GM21390 (cell line): ENCODE measurements at regions not wholly inside any gene's neighbourhood (a gene's known extent, or its start where the extent isn't known, plus 50 kb on each side); places are given as distances from the start of the nearest gene placed in this dataset.

Experiments used
- ATAC-seq: cut with Tn5 transposase; IDR thresholded peaks from one replicate; pipeline ENCODE4 v1.9.1; 2021; ENCODE audit not compliant: unreplicated experiment

DNA sequence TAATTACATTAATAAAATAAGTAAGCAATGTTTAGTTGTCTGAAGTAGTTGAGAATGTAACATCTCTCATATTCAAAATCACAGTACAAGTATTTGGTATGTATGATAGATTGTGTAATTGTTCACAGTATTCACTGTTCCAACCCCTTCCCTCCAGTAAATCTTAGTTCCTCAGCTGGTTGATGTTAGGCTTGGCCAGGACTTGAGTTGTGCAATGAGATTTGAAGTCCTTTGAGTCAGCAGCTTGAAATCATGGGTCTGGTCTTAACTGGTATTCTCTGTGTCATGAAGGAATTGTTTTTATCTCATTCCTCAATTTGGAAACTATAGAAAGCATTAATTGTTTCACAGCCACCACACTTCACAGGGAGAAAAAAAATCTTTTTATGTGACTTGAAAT, 477.1 kb downstream of the FSCB start:
- ATAC-seq: no peak

DNA sequence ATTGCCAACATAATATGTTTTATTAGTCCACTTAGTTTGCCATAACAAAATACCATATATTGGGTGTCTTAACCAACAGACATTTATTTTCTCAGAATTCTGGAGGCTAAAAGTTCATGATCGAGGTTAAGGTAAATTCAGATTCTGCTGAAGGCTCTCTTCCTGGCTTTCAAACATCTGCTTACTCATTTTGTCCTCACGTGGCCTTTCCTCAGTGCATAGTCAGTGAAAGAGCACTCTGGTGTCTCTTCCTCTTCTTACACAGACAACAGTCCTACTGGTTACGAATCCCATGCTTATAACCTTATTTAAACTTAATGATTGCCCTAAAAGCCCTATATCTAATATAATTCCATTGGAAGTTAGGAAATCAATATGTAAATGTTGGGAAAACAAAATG, 479.7 kb downstream of the FSCB start:
- ATAC-seq: no peak

DNA sequence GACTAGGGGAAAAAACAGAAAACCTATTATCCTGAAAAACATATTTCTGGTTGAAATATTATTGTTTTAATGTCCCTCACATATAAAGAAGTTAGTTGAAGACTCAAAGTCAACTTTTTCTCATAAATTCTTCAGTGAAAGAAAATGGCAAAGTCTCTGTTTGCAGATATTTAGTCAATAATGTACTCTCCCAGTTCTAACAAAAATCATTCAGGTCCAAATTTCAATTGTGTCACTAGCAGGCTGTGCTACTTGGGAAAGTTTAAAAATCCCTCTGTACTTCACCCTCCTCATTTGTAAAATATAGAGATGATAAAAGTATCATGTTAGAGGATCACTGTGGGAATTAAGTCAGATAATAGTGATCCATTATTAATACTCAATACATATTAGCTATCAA, 496.5 kb downstream of the FSCB start:
- ATAC-seq: no peak

DNA sequence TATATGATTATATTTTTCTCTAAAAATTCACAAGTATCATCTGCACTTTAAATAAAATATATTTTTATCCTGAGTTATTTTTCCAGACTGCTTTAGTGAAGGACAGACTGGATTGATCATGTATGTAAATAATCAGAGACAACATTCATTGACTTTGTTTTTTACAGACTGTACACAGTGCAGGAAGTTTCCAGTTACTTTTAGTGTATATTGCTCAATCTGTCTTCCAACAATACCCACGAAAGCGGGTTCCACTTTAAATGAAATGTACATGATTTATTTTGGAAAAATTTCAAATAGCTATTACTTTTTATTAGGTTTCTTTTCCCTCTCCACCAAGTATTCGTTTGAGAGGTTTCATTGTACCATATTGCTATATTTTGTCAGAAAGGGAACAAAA, 497.0 kb downstream of the FSCB start:
- no peak for ATAC-seq

DNA sequence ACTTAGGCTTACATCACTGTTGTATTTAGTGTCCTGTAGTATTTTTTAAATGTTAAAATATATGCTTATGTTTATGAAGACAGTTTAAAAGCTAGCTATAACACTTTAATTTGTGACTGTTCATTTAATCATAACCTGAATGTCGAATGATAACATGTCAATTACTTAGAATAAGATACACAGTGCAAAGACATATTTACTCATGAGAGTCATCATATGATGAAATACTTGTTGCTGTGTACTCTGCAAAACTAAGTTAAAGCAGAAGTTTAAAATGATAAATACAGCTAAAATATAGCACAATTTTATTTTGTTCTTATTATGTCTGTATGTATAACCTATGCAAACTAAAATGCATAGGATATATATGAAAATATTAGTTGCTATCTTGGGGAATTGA, 497.4 kb downstream of the FSCB start:
- no peak for ATAC-seq

DNA sequence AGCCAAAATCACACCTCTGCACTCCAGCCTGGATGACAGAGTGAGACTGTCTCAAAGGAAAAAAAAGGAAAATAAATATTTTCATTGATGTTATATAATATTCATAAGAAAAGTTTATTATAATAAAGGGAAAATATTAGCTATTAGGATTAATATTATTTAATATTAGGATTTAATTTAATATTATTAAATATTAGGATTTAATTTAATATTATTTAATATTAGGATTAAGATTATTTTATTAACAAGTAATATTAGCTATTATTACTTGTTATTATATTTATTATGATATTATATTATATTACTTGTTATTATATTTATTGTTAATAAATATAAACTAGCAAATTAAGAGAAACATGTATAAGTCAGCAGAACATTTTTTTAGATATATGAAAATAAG, 518.1 kb downstream of the FSCB start:
- ATAC-seq: no peak

DNA sequence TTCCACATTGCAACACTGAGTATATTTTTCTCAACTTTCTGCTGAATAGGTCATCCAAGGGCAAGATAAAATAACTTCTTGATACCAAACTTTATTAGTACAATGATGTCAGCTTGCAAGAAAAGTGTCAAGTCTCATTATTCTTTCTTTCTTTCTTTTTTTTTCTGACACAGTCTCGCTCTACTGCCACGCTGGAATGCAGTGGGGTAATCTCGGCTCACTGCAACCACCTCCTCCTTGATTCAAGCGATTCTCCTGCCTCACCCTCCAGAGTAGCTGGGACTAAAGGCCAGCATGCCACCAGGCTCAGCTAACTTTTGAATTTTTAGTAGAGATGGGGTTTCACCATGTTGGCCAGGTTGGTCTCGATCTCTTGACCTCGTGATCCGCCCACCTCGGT, 523.4 kb downstream of the FSCB start:
- ATAC-seq: no peak

DNA sequence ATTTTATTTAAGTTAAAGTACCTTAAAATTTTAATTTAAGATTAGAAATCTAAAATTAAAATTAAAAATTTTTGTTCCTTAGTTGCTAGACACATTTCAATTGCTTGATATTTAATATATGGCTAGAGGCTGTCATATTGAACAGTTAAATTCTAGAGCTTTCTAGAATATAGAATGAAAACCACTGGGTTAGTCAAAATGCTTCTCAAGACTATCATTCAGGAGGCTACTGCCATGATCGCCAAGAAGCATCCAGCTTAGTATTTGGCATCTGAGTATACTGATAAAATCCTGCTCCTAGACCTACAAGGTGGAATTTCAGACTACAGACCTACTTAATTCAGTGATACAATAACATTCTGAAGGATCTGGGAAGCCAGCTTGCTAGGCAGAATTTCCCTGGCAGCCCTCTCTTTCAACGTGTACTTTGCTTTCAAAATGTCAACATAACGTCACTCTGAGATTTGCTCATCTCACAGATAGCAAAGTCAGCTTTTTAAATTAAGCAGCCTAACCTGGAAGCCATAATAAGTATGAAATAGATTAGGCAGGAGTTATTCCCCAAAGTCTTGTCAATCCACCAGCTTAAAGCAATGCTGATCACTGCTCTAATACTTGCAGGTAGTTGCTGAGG, 525.8 kb downstream of the FSCB start:
- no peak for ATAC-seq

DNA sequence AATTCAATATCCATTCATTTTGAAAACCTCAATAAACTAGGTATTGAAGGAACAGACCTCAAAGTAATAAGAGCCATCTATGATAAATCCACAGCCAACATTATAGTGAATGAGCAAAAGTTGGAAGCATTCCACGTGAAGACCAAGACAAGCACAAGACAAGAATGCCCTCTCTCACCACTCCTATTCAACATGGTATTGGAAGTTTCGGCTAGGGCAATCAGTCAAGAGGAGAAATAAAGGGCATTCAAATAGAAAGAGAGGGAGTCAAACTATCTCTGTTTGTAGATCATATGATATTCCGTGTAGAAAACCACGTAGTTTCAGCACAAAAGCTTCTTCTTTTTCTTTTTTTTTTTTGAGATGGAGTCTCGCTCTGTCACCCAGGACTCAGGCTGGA, 550.3 kb downstream of the FSCB start:
- no peak for ATAC-seq

DNA sequence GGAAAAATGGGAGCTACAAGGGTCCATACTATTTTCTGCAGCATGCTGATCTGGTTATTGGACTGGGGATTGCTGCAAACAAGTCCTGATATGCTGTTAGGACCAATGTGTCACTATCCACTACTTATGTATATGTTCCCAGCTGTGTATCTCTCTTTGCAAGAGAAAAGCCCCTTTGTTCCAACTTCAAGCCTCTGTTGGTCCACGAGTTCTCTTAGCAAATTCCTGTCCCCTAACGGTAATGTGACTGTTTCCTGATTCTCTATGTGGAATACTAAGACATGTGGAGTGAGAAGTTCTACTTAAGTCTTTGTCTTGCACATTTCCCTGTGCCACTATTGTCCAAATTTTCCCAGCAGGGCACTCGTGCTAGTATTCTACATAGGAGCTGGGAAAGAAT, 557.7 kb downstream of the FSCB start:
- ATAC-seq: no peak

DNA sequence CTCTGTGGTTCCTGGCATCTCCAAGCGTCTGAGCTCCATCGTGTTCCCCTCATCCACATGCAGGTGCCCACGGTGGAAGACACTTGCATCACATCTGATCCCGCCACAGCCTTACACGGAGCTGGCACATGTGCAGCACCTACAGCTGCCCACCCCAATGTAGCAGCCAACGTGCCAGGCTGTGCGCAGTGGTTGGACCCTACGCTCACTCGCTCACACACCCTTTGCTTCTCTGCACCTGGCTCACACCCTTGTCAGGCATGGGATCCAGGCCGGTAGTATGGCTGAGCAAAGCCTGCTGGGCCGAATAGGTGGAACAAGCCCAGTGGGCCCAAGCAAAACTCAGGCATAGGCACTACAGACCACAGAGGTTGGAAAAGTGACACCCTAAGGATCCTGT, 567.2 kb downstream of the FSCB start:
- ATAC-seq: no peak

DNA sequence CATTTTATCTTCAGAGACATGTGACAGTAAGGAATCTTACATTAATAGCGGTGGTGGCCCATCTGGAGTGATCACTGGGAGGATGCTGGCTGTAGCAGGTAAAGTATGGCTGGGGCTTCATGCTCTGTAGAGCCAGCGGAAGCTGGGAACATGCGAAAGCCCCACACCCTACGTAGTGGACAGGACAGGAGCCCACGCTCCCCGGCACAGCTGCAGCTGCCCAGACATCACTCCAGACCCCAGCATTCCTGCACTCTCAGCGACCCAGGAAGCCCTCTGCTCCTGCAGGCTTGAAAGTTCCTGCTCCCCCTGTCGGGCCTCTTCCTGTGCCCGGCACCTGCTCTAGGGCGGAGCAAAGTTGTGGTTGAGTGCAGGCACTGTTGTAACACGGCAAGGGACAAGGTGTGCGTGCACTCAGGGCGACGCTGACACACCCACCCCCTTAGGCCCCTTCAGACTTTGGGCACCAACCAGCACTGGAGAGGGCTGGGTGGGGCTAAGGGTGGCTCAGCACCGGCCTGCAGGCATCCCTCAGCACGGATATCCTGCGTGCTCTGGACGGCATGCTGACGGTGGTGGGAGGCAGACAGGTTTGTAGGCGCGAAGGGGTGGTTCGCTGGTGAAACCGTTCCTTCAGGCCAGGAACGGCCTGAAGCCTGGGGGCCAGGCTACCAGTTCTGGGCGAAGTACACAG, 568.3 kb downstream of the FSCB start:
- ATAC-seq: no peak

DNA sequence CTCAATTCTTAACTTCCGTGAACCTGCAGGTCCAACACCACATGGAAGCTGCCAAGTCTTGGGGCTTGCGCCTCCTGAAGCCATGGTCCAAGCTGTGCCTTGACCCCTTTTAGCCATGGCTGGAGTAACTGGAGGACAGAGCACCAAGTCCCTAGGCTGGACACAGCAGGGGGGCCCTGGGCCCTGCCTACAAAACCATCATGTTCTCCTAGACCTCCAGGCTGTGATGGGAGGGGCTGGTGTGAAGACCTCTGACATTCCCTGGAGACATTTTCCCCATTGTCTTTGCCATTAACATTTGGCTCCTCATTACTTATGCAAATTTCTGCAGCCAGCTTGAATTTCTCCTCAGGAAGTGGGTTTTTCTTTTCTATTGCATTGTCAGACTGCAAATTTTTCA, 570.1 kb downstream of the FSCB start:
- no peak for ATAC-seq

DNA sequence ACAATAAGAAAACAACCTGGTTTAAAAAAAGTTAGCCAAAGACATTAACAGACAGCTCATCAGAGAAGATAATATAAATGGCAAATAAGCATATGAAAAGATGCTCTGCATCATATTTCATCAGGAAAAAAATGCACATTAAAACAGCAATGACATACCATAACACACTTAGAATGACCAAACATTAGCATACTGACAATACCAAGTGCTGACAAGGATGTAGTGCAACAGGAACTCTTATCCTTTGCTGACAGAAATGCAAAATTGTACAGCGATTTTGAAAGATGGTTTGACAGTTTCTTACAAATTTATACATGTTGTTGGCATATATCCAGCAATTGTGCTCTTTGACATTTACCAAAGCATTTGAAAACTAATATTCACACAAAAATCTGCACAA, 573.0 kb downstream of the FSCB start:
- ATAC-seq: no peak

DNA sequence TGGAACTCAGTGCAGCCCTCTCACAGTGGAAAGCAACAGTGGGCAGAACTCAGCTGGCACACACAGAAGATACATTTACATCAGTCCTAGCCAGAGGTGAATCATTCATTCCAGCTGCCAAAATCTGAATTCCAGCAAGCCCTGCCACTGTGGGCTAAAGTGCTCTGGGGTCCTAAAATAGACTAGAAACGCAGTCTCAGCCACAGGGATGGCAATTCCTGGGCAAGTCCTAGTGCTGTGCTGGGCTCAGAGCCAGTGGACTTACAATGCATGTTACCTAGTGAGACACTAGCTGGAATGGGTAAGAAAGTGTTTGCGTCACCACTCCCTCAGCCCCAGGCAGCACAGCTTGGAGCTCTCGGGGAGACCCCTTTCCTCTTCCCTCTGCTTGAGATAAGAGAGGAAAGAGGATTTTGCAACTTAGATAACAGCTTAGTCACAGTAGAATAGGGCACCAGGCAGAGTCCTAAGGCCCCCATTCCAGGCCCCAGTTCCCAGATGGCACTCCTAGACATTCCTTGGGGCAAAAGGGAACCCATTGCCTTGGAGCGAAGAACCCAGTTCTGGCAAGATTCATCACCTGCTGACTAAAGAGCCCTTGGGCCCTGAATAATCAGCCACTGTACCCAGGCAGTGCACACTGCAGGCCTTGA, 592.9 kb downstream of the FSCB start:
- no peak for ATAC-seq

DNA sequence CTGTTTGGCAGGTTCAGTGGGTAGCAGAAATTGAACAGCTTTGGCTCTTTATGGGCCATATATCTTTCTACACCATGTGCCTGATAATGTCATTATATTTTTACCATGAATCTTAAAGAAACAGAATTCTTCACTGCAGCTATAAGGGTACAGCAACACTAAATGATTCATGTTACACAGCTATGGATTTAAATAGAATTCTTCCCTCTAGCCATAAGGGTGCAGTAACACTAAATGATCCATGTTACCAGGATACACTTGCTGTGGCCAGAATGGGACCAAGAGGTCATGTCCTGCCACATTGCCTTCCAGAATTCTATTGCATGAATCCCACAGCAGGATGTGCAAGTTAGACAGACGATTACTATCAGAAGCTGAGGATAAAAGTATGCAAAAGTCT, 603.9 kb downstream of the FSCB start:
- no peak for ATAC-seq

DNA sequence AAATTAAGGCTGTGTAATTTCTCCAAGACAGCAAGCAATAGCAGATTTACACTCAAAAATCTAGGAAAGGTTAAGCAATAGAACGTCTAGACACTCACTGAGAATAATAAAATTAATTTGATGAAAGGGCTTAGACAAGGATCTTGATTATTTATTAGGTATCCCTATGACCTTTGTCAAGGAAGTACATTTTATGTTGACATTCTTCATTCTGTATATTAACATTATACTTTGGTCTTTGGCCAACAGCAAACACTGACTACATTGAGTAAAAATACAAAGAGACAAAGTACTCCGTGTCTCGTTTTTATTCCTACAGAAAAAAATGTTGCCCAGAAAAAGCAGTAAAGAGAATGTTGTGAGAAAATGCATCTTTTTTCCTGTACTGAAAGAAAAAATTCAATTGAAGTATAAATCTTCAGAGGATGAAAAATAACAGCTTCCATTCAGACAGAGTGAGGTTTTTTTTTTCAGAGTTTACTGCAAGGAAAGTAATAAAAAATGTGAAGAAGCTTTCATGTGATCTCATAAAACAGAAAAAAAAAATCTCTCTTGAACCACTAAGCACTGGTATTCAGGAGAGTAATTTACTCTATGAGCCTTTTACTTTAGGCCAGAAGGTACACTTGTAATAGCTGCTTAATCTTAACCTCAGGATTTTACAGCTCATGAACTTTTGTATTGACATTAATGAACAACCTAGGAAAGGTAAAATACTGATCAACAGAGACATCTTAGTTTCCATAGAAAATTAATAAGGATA, 605.0 kb downstream of the FSCB start:
- ATAC-seq: no peak

DNA sequence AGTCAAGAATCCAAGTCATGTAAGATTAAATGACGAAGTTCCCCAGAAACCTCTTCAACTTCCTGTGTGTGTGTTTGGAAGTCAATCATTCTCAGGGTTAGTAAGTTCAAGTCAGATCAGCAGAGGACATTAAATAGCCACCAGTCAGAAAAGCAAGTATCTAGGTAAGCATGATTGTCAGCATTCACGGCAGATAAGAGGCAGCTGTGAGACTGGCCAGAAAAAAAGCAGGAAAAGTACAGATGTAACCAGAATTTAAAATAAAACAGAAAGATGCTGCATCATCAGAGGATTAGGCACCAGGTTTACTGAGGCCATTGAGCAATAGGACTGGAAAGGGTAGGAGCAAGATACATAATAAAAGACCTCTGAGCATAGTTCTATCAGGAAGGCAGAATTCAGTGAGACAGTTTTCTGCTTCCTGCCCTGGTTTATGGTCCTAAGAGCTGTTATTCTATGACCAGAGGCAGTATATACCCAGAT, 606.9 kb downstream of the FSCB start:
- ATAC-seq: no peak

DNA sequence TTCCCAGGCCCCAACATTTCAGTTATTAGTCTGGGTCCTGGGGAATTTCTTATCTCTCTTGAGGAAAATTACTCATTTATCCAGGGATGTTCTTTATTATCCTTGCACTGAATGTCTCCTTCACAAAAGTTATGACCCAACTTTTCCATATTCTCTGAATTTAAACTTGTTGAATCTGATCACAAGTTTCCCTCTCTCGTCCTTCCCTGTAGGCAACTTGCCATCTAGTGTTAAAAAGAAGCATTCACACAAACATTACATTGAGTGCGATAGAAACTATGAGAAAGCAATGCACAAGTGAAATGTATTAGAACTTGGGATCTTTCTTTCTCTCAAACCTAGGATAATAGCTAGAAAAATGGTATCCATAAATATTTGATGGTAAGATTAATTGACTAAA, 608.4 kb downstream of the FSCB start:
- ATAC-seq: no peak

DNA sequence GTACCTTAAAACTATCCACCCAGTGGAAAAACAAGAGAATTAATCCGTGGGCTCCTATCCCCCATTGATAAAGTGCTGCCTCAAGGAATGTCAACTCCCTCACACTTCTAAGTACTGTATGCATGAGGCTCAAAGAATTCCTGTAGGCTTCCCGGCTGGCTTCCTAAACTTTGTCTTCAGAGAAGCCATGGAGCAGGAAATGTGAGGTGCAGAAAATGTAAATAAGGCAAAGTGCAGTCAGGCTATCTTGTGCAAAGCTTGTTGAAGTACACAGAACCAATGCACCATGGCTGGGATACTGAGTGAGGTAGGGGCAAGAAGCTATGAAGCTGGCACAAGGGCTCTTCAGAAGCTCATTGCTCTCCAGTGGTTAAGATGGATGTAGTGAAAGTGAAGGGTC, 611.0 kb downstream of the FSCB start:
- ATAC-seq: no peak

DNA sequence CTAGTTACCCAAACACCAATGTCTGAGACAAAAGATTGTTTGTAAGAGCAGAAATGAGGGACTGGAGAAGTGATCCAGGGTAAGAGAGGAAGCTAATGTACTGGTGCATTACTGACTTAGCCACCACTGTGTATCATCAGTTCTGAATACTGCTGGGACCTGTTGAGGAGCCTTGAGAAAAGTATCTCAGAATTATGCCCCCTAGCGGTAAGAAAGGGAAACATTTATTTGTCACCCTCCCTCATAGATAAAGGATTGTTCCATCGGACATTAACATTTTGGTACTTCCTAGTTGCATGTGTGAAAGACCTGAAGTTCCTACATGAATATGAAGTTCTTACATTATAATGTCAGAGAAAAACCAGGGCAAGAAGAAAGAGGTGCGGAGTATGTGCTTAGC, 612.5 kb downstream of the FSCB start:
- ATAC-seq: peak; percentile 86

DNA sequence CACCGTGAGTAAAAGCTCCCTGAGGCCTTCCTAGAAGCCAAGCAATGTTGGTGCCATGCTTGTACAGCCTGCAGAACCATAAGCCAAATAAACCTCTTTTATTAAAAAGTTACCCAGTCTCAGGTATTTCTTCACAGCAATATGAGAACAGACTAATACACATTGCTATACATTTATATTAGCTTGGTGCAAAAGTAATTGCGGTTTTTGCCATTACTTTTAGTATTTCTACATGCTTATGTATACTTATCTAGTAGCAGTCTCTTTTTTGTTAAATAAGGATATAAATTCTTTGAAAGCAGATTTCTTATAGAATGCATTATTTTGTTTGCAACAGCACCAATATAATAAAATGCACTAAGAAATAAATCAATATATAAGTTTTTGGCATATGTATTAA, 619.6 kb downstream of the FSCB start:
- ATAC-seq: no peak
